Right renal cortex interstitium (tissue), 3 donors: ENCODE measurements at regions not wholly inside any gene's neighbourhood (a gene's known extent, or its start where the extent isn't known, plus 50 kb on each side); places are given as distances from the start of the nearest gene placed in this dataset.

ENCODE experiments used
- DNase-seq, 3 donors: peaks; one replicate each; pipeline ENCODE4 v3.0.0-alpha.2; 2013; ENCODE audit warnings: low read depth in 3 of 3, low spot score in 2 of 3

GRCh38 chr2:128818248-128818647 is 499.6 kb upstream of the HS6ST1 start:
- no peak for DNase-seq

- no peak for DNase-seq
Measured at GRCh38 chr2:128818704-128819491, 500.2 kb upstream of the HS6ST1 start.

GRCh38 chr2:128820452-128820851 is 501.8 kb upstream of the HS6ST1 start:
- DNase-seq: no peak

- DNase-seq: no peak
Measured at GRCh38 chr2:128821010-128821409, 502.3 kb upstream of the HS6ST1 start.

- DNase-seq: no peak
Measured at GRCh38 chr2:128832946-128833663, 514.4 kb upstream of the HS6ST1 start.

- no peak for DNase-seq
Measured at GRCh38 chr2:128833664-128834027, 515.0 kb upstream of the HS6ST1 start.

- DNase-seq: no peak
Measured at GRCh38 chr2:128834207-128834879, 515.7 kb upstream of the HS6ST1 start.

GRCh38 chr2:128834880-128835252 is 516.2 kb upstream of the HS6ST1 start:
- DNase-seq: no peak

GRCh38 chr2:128835342-128835855 is 516.7 kb upstream of the HS6ST1 start:
- DNase-seq: no peak

GRCh38 chr2:128835974-128836373 is 517.3 kb upstream of the HS6ST1 start:
- DNase-seq: no peak

GRCh38 chr2:128836559-128837100 is 518.0 kb upstream of the HS6ST1 start:
- DNase-seq: no peak

- no peak for DNase-seq
Measured at GRCh38 chr2:128838244-128838643, 519.6 kb upstream of the HS6ST1 start.

GRCh38 chr2:128841803-128842202 is 523.1 kb upstream of the HS6ST1 start:
- no peak for DNase-seq

- DNase-seq: no peak
Measured at GRCh38 chr2:128867311-128867710, 548.6 kb upstream of the HS6ST1 start.

- DNase-seq: no peak
Measured at GRCh38 chr2:128867936-128868636, 549.4 kb upstream of the HS6ST1 start.

- DNase-seq: no peak
Measured at GRCh38 chr2:128868686-128869551, 550.3 kb upstream of the HS6ST1 start.

- DNase-seq: no peak
Measured at GRCh38 chr2:128874608-128875007, 555.9 kb upstream of the HS6ST1 start.

GRCh38 chr2:128876986-128877983 is 558.6 kb upstream of the HS6ST1 start:
- DNase-seq: no peak
